ENCODE measurements at regions not wholly inside any gene's neighbourhood (a gene's known extent, or its start where the extent isn't known, plus 50 kb on each side); places are given as distances from the start of the nearest gene placed in this dataset.

GRCh38 chr7:28272461-28272877 is 91.9 kb upstream of the JAZF1 start:
- peak; percentile 47 to 74 for DNase-seq (ENCODE audit: low read depth in 2 of 2)
- peak overlapping the region; percentile 55 for H2AFZ ChIP-seq (ENCODE audit: low read length)
- no peak overlapping the region for H3K9ac ChIP-seq (ENCODE audit: insufficient read depth, low read length)
- TF ChIP-seq EZH2 (IDR thresholded peaks at IDR 0.05; ENCODE audit: low read length, missing control alignments), result no peak
- TF ChIP-seq CTCF (conservative IDR thresholded peaks at IDR 0.05 in 1 of 2, IDR thresholded peaks at IDR 0.05 in 1 of 2; ENCODE audit: low read depth in 1 of 2, low read length in 2 of 2), result peak; percentile 80 to 89
- H3K4me2 ChIP-seq (ENCODE audit: extremely low read depth, insufficient read depth, low read length), result peak overlapping the region; percentile 34
- H3K9me3 ChIP-seq (ENCODE audit: control insufficient read depth, insufficient read depth, low read depth, low read length), result no peaks in the 10 kb centered on the region
- H3K4me3 ChIP-seq (replicated peaks in 1 of 4; ENCODE audit: control extremely low read depth in 1 of 4, insufficient read depth in 1 of 4, low read depth in 3 of 4, low read length in 4 of 4), result peak overlapping the region in 2 of 4 experiments; percentile 6 to 17
- no peaks in the 10 kb centered on the region for H3K79me2 ChIP-seq (ENCODE audit: control insufficient read depth, insufficient read depth, low read length)
- H3K36me3 ChIP-seq (ENCODE audit: control insufficient read depth, insufficient read depth, low read length), result no peaks in the 10 kb centered on the region
- no peaks in the 10 kb centered on the region for H3K4me1 ChIP-seq (ENCODE audit: control insufficient read depth, extremely low read depth, insufficient read depth, low read length)
- no peaks in the 10 kb centered on the region for H3K27me3 ChIP-seq (ENCODE audit: control insufficient read depth, insufficient read depth, low read length)
- no peaks in the 10 kb centered on the region for H4K20me1 ChIP-seq (ENCODE audit: control insufficient read depth, extremely low read depth, insufficient read depth, low read length)
- H3K27ac ChIP-seq (ENCODE audit: insufficient read depth, low read length), result no peak overlapping the region

- H3K4me2 ChIP-seq (ENCODE audit: extremely low read depth, insufficient read depth, low read length), result no peak overlapping the region
- no peak overlapping the region for H3K4me3 ChIP-seq (replicated peaks in 1 of 4; ENCODE audit: control extremely low read depth in 1 of 4, insufficient read depth in 1 of 4, low read depth in 3 of 4, low read length in 4 of 4)
- no peaks in the 10 kb centered on the region for H3K4me1 ChIP-seq (ENCODE audit: control insufficient read depth, extremely low read depth, insufficient read depth, low read length)
- no peak for TF ChIP-seq CTCF (conservative IDR thresholded peaks at IDR 0.05 in 1 of 2, IDR thresholded peaks at IDR 0.05 in 1 of 2; ENCODE audit: low read depth in 1 of 2, low read length in 2 of 2)
- no peak for TF ChIP-seq EZH2 (IDR thresholded peaks at IDR 0.05; ENCODE audit: low read length, missing control alignments)
- H3K9me3 ChIP-seq (ENCODE audit: control insufficient read depth, insufficient read depth, low read depth, low read length), result no peaks in the 10 kb centered on the region
- no peak for DNase-seq (ENCODE audit: low read depth in 2 of 2)
- H2AFZ ChIP-seq (ENCODE audit: low read length), result no peak overlapping the region
- H4K20me1 ChIP-seq (ENCODE audit: control insufficient read depth, extremely low read depth, insufficient read depth, low read length), result no peaks in the 10 kb centered on the region
- H3K27me3 ChIP-seq (ENCODE audit: control insufficient read depth, insufficient read depth, low read length), result no peaks in the 10 kb centered on the region
- no peaks in the 10 kb centered on the region for H3K36me3 ChIP-seq (ENCODE audit: control insufficient read depth, insufficient read depth, low read length)
- no peaks in the 10 kb centered on the region for H3K79me2 ChIP-seq (ENCODE audit: control insufficient read depth, insufficient read depth, low read length)
- H3K27ac ChIP-seq (ENCODE audit: insufficient read depth, low read length), result no peak overlapping the region
- H3K9ac ChIP-seq (ENCODE audit: insufficient read depth, low read length), result no peak overlapping the region
Observed at GRCh38 chr7:28276298-28276697, 95.7 kb upstream of the JAZF1 start.

- no peaks in the 10 kb centered on the region for H3K4me1 ChIP-seq (ENCODE audit: control insufficient read depth, extremely low read depth, insufficient read depth, low read length)
Observed at GRCh38 chr7:28277364-28277763, 96.8 kb upstream of the JAZF1 start.

More at GRCh38 chr7:28277364-28277763, 96.8 kb upstream of the JAZF1 start:
- Histone ChIP-seq H3K79me2 (ENCODE audit: control insufficient read depth, insufficient read depth, low read length) (no peaks in the 10 kb centered on the region), H3K27me3 (ENCODE audit: control insufficient read depth, insufficient read depth, low read length) (no peaks in the 10 kb centered on the region), H3K36me3 (ENCODE audit: control insufficient read depth, insufficient read depth, low read length) (no peaks in the 10 kb centered on the region), H3K9me3 (ENCODE audit: control insufficient read depth, insufficient read depth, low read depth, low read length) (no peaks in the 10 kb centered on the region), H4K20me1 (ENCODE audit: control insufficient read depth, extremely low read depth, insufficient read depth, low read length) (no peaks in the 10 kb centered on the region), H3K4me2 (ENCODE audit: extremely low read depth, insufficient read depth, low read length) (no peak overlapping the region), H3K9ac (ENCODE audit: insufficient read depth, low read length) (no peak overlapping the region), H2AFZ (ENCODE audit: low read length) (no peak overlapping the region), H3K4me3 (replicated peaks in 1 of 4; ENCODE audit: control extremely low read depth in 1 of 4, insufficient read depth in 1 of 4, low read depth in 3 of 4, low read length in 4 of 4) (no peak overlapping the region), H3K27ac (ENCODE audit: insufficient read depth, low read length) (no peak overlapping the region)
- TF ChIP-seq EZH2 (IDR thresholded peaks at IDR 0.05; ENCODE audit: low read length, missing control alignments) (no peak), CTCF (conservative IDR thresholded peaks at IDR 0.05 in 1 of 2, IDR thresholded peaks at IDR 0.05 in 1 of 2; ENCODE audit: low read depth in 1 of 2, low read length in 2 of 2) (no peak)
- DNase-seq (ENCODE audit: low read depth in 2 of 2), result no peak
